NT2/D1 (cell line): ENCODE measurements at regions not wholly inside any gene's neighbourhood (a gene's known extent, or its start where the extent isn't known, plus 50 kb on each side); places are given as distances from the start of the nearest gene placed in this dataset.

Experiments used
- SUZ12 ChIP-seq: IDR thresholded peaks from 2 replicates; pipeline ENCODE4 v1.6.1; 2011; ENCODE audit not compliant: insufficient read length, insufficient read depth; ENCODE audit errors: extremely low read depth
- YY1 ChIP-seq: IDR thresholded peaks from 2 replicates; pipeline ENCODE4 v1.6.1; 2011; ENCODE audit not compliant: insufficient read length, insufficient read depth

- TF ChIP-seq YY1: no peak
- TF ChIP-seq SUZ12: no peak
Observed at GRCh38 chr7:113204415-113204814, 86.1 kb upstream of the SMIM30 start.
